NCI-H128 (cell line): ENCODE measurements at regions not wholly inside any gene's neighbourhood (a gene's known extent, or its start where the extent isn't known, plus 50 kb on each side); places are given as distances from the start of the nearest gene placed in this dataset.

Experiments used
- DNase-seq: peaks from one replicate; lab custom pipeline; 2025; ENCODE audit not compliant: unreplicated experiment; lab: John Stamatoyannopoulos, UW

GRCh38 chr4:19455196-19455595, 796.5 kb upstream of the SLIT2 start:
- no peak for DNase-seq

DNA sequence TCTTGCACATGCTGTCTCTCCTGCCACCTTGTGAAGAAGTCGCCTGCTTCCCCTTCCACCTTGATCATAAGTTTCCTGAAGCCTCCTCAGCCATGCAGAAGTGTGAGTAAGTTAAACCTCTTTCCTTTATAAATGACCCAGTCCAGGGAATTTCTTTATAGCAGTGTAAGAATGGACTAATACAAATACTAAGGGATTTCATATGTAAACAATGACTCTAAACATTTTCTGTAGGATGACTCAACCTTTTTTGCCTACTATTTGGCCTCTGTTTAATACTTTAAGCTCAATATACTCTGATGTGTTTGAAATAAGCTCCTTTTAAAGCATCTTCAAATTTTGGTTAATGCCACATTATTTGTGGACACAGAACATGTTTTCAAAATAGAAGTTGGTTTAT, 813.5 kb upstream of the SLIT2 start:
- no peak for DNase-seq

GRCh38 chr4:19437008-19437407, 814.7 kb upstream of the SLIT2 start:
- DNase-seq, result no peak

GRCh38 chr4:19429684-19430083, 822.0 kb upstream of the SLIT2 start:
- no peak for DNase-seq

DNA sequence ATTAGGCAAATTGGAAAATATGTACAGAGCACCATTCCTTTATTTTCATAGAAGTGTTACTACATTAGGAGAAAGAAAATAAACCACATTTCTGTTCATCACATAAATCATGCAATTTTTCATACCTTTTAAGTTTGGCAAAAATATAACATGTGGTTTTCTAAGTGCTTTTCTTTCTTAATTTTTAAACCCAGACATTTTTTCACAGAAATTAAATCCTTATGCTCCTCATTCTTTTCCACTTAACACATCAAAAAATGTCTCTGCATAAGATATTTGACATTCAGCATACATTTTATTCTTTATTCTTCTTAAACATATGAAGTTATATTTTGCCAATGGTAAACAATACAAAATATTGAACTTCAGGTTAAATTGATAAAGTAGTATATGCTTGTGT, 826.6 kb upstream of the SLIT2 start:
- no peak for DNase-seq

DNA sequence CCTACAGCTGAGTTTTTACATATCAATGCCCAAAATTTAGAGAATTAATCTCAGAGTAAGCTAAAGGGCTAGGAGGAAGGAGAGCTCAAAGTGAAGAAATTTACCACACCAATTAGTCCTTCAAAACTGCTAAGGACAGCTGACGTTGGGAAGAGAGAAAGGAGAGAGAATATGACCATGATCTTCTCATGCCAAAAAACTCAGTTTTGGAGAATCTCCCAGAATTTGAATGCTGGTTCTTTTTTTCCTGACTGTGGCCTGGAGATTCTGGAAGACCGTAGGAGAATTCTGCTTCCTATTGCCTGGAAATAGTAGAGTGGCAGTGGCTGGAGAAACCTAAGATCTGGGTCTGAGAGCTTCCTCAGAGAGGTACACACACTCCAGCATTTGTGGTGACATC, 834.4 kb upstream of the SLIT2 start:
- no peak for DNase-seq

DNA sequence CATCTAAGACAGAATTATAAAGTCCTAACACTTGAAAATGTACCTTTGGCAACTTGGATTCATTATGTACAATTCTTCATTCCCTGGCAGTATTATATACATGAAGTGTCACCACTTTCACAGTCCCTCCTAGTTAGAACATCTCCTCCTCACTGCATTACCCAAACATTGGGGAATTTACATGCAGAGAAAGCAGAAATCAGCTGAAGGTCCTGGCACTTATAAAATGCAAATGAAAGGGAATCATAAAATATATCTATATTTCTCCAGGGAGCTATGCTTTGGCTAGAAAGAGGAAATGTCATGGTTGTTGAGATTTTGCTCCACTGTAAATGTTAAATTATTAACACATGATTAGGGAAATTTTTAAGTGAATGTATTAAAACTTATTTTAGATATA, 835.6 kb upstream of the SLIT2 start:
- no peak for DNase-seq

DNA sequence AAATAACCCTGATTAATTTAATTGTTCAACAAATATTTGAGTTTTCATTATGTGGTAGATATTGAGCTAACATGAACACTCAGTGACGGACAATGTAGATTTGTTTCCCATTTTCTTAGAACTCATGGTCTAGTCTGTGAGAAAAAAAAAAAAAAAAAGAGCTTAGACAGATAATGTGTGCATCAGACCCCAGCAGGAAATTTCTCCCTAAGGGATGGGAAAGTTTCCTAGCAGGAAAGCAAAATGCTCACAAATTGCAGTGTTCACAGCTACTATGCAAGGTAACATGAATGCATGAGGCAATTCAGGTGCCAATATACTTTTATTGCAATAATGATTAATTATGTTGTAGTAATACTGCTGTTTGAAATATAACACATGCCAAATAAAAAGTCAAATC, 843.2 kb upstream of the SLIT2 start:
- DNase-seq, result no peak

DNA sequence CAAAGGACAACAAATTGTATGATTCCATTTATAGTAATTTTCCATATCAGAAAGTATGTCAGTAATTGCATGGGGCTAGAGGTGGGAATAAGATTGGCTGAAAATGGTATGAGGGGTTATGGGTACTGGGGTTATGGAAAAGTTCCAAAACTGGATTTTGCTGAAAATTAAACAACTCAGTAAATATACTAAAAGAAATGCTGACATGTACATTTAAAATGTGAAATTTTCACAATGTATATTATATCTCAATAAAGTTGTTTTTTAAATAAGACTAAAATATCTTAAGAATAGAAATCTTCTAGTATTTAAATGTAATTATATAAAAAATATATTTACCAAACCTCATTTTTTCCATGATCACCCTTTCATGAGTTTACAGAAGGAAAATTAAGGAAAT, 844.9 kb upstream of the SLIT2 start:
- no peak for DNase-seq

GRCh38 chr4:19403786-19404370, 847.8 kb upstream of the SLIT2 start:
- no peak for DNase-seq

GRCh38 chr4:19402581-19403065, 849.1 kb upstream of the SLIT2 start:
- no peak for DNase-seq

DNA sequence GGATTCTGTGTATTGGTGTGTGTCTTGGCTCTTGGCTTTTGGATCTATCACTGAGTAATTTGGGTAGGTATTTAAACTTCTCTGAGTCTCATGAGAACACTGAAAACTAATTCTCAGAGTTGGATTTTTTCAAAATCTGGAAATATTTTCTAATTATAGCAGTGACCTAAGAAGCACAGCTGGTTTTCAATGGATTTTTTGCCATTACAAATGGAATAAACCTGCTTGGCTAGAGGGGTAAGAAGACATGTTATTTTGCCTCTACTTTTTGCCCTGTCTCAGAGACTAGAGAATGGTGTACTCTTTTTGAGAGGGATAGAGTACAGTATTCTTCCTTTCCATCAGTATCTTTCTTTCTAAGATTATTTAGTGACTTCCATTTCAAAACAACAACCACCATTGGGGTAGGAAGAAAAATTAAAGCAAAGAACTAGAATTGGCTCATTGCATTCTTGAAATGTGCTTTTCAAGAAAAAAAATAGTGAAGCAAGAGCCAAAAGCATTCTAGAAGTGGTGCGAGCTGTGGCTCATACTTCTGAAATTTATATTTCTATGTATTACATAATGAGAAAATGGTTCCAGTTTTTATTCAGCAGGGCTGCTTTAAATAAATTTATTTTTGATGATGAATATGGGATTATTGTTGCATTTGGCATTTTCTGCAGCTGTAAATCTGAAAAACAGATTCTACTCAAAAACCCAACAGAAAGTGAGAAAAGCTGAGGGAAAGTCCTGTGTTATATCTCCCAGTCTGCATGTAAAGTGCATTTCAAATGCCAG, 850.2 kb upstream of the SLIT2 start:
- DNase-seq, result no peak

- DNase-seq, result no peak
Observed at GRCh38 chr4:19400820-19401219, 850.9 kb upstream of the SLIT2 start.

- no peak for DNase-seq
Observed at GRCh38 chr4:19399001-19399400, 852.7 kb upstream of the SLIT2 start.

GRCh38 chr4:19386786-19387185, 864.9 kb upstream of the SLIT2 start:
- DNase-seq, result no peak

DNA sequence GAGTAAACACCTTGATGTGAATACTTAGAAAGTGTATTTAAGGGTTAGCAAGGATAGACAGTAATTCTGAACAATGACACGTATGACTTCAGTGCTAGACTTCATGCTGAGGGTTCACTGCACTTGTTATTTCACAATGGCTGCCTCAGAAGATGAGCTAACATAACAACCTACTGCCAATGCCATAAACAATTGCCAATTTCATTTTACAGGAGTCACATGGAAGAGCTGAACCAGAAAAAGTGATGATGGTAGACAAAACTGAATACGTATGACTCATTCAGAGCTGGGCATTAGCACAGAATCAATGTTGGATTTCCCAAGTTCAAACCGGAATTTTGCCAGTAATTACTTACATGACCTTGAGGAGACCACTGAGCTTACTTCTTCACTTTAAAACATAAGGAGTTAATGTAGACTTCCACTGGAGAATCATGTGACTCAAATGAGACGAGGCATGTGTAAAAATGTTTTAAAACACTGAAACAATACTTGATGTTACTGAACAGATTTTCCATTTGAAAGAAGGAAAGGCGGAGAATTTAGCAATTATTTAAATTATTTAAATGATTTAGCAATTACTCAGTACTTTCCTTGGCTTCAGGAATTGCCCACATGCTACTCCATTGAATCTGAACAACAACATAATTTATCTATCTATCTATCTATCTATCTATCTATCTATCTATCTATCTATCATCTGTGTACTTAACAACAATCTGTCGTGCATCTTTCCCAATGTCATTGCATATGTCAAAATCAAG, 868.5 kb upstream of the SLIT2 start:
- DNase-seq, result no peak

DNA sequence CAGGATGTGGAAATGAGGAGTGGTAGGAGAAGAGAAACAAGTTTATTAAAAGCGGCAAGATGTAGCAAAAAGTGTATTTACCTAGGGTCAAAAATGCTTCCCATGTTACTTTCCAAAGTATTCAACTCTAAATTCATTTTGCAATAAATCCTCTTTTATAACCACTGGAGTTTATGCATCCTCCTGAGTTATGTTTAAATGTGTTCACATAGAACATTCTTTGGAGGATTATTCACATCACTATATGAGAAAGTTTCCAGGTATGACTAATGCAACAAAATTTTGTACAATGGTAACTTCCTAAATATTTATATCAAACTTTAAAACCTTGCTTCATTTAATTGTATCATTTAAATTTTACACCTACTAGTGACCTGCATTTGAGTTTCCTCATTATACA, 870.6 kb upstream of the SLIT2 start:
- DNase-seq, result no peak

GRCh38 chr4:19380600-19380999, 871.1 kb upstream of the SLIT2 start:
- no peak for DNase-seq

- no peak for DNase-seq
Observed at GRCh38 chr4:19379191-19379708, 872.5 kb upstream of the SLIT2 start.

- DNase-seq, result no peak
Observed at GRCh38 chr4:19375931-19376330, 875.8 kb upstream of the SLIT2 start.

DNA sequence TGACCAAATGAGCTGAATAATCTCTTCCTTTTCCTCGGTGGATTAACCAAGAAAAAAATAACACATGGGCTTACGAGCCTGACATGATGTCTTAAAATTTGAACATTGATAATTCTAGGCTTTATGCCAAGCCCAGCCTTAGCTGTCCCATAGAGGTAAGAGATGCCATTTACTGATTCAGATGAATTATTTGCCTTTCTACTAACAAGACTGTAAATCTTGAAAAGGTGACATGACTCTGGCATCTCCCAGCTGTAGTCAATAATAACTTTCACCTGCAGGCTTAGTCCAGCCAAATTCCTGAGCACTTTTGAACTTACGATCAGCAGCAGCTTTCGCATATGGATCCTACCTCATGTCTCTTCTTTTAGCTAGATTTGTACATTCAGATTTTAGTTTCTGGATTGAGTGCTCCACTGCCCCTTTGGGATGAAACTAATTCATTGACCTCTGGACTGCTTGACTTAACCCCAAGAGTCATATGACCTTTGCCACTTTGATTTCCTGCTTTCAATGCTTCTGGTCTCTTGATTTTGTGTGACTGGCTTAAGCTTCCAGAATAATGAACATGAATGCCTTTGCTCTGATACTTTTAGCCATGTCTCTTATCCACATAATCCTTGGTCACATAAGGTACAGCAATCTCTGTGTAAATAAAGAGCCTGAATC, 876.4 kb upstream of the SLIT2 start:
- no peak for DNase-seq
